A673 (cell line): ENCODE measurements at regions not wholly inside any gene's neighbourhood (a gene's known extent, or its start where the extent isn't known, plus 50 kb on each side); places are given as distances from the start of the nearest gene placed in this dataset.

Source experiments
- CTCF ChIP-seq: fragments of 300-800, 200-600 bp; sonication (generic); conservative IDR thresholded peaks from 2 replicates; pipeline ENCODE4 v1.5.1; 2017; ENCODE audit warnings: low read depth, mild to moderate bottlenecking, antibody characterized with exemption, low read length, moderate library complexity, mixed read lengths
- EZH2 ChIP-seq: fragments of 200-600 bp; sonication (generic); IDR thresholded peaks from 2 replicates; pipeline ENCODE4 v1.6.1; 2017; ENCODE audit warnings: borderline replicate concordance, low read depth, mild to moderate bottlenecking, mixed read lengths, antibody characterized with exemption, low read length; ENCODE audit not compliant: poor library complexity, severe bottlenecking

GRCh38 chr18:65326805-65327204 is 424.0 kb upstream of the CDH7 start:
- no peak for TF ChIP-seq CTCF
- no peak for TF ChIP-seq EZH2
